CD1c-positive myeloid dendritic cell (primary cell): ENCODE measurements at regions not wholly inside any gene's neighbourhood (a gene's known extent, or its start where the extent isn't known, plus 50 kb on each side); places are given as distances from the start of the nearest gene placed in this dataset.

ENCODE experiments used
- DNase-seq: peaks from one replicate; pipeline ENCODE4 v3.0.0-alpha.2; 2016; ENCODE audit errors: extremely low spot score

GRCh38 chr9:14560194-14560593 lies 133.0 kb downstream of the ZDHHC21 start:
- DNase-seq = no peak

- no peak for DNase-seq
These were observed 138.3 kb downstream of the ZDHHC21 start for GRCh38 chr9:14554886-14555285.

GRCh38 chr9:14547245-14548060 lies 145.8 kb downstream of the ZDHHC21 start:
- DNase-seq = no peak

GRCh38 chr9:14546693-14547092 lies 146.5 kb downstream of the ZDHHC21 start:
- DNase-seq = no peak

GRCh38 chr9:14542071-14542470 lies 151.2 kb downstream of the ZDHHC21 start:
- DNase-seq = no peak

GRCh38 chr9:14538526-14538925 lies 154.7 kb downstream of the ZDHHC21 start:
- no peak for DNase-seq

GRCh38 chr9:14535161-14535955 lies 157.9 kb downstream of the ZDHHC21 start:
- no peak for DNase-seq

- no peak for DNase-seq
These were observed 159.2 kb downstream of the ZDHHC21 start for GRCh38 chr9:14533867-14534640.

GRCh38 chr9:14532456-14533115 lies 160.6 kb downstream of the ZDHHC21 start:
- no peak for DNase-seq

GRCh38 chr9:14531341-14532269 lies 161.6 kb downstream of the ZDHHC21 start:
- DNase-seq = no peak

- no peak for DNase-seq
These were observed 162.4 kb downstream of the ZDHHC21 start for GRCh38 chr9:14530841-14531240.

GRCh38 chr9:14530366-14530765 lies 162.9 kb downstream of the ZDHHC21 start:
- no peak for DNase-seq

- DNase-seq = no peak
These were observed 163.6 kb downstream of the ZDHHC21 start for GRCh38 chr9:14529629-14530028.

- no peak for DNase-seq
These were observed 164.2 kb downstream of the ZDHHC21 start for GRCh38 chr9:14529054-14529453.

- no peak for DNase-seq
These were observed 166.7 kb downstream of the ZDHHC21 start for GRCh38 chr9:14526504-14526903.

GRCh38 chr9:14525856-14526255 lies 167.4 kb downstream of the ZDHHC21 start:
- DNase-seq = no peak

- no peak for DNase-seq
These were observed 168.2 kb downstream of the ZDHHC21 start for GRCh38 chr9:14524873-14525515.

GRCh38 chr9:14523545-14523944 lies 169.7 kb downstream of the ZDHHC21 start:
- DNase-seq = no peak

- DNase-seq = no peak
These were observed 170.4 kb downstream of the ZDHHC21 start for GRCh38 chr9:14522627-14523379.
